GM18861 (cell line): ENCODE measurements at regions not wholly inside any gene's neighbourhood (a gene's known extent, or its start where the extent isn't known, plus 50 kb on each side); places are given as distances from the start of the nearest gene placed in this dataset.

Experiments used
- ATAC-seq: cut with Tn5 transposase; IDR thresholded peaks from one replicate; pipeline ENCODE4 v1.9.1; 2021; ENCODE audit not compliant: unreplicated experiment

GRCh38 chr20:6693178-6693807 is 74.2 kb upstream of the BMP2 start:
- ATAC-seq = no peak

- no peak for ATAC-seq
Measured at GRCh38 chr20:6692566-6693173, 74.8 kb upstream of the BMP2 start.

GRCh38 chr20:6691516-6691915 is 76.0 kb upstream of the BMP2 start:
- ATAC-seq = no peak

- ATAC-seq = no peak
Measured at GRCh38 chr20:6689339-6689973, 78.0 kb upstream of the BMP2 start.

GRCh38 chr20:6686171-6686570 is 81.3 kb upstream of the BMP2 start:
- ATAC-seq = peak; percentile 94

- no peak for ATAC-seq
Measured at GRCh38 chr20:6685626-6686025, 81.9 kb upstream of the BMP2 start.

- no peak for ATAC-seq
Measured at GRCh38 chr20:6685181-6685582, 82.3 kb upstream of the BMP2 start.

- ATAC-seq = no peak
Measured at GRCh38 chr20:6683021-6683977, 84.2 kb upstream of the BMP2 start.

- ATAC-seq = no peak
Measured at GRCh38 chr20:6680854-6681253, 86.6 kb upstream of the BMP2 start.

GRCh38 chr20:6680441-6680840 is 87.0 kb upstream of the BMP2 start:
- ATAC-seq = no peak

GRCh38 chr20:6679086-6679485 is 88.4 kb upstream of the BMP2 start:
- no peak for ATAC-seq

- ATAC-seq = no peak
Measured at GRCh38 chr20:6678101-6678500, 89.4 kb upstream of the BMP2 start.

GRCh38 chr20:6674831-6675230 is 92.7 kb upstream of the BMP2 start:
- ATAC-seq = no peak

GRCh38 chr20:6673071-6673470 is 94.4 kb upstream of the BMP2 start:
- ATAC-seq = no peak

- ATAC-seq = no peak
Measured at GRCh38 chr20:6671829-6672228, 95.7 kb upstream of the BMP2 start.

- no peak for ATAC-seq
Measured at GRCh38 chr20:6668546-6668945, 98.9 kb upstream of the BMP2 start.

GRCh38 chr20:6665621-6666355 is 101.7 kb upstream of the BMP2 start:
- no peak for ATAC-seq

- no peak for ATAC-seq
Measured at GRCh38 chr20:6665161-6665560, 102.3 kb upstream of the BMP2 start.

GRCh38 chr20:6664574-6664973 is 102.9 kb upstream of the BMP2 start:
- no peak for ATAC-seq

- no peak for ATAC-seq
Measured at GRCh38 chr20:6663751-6664388, 103.6 kb upstream of the BMP2 start.
